ENCODE measurements at regions not wholly inside any gene's neighbourhood (a gene's known extent, or its start where the extent isn't known, plus 50 kb on each side); places are given as distances from the start of the nearest gene placed in this dataset.

DNA sequence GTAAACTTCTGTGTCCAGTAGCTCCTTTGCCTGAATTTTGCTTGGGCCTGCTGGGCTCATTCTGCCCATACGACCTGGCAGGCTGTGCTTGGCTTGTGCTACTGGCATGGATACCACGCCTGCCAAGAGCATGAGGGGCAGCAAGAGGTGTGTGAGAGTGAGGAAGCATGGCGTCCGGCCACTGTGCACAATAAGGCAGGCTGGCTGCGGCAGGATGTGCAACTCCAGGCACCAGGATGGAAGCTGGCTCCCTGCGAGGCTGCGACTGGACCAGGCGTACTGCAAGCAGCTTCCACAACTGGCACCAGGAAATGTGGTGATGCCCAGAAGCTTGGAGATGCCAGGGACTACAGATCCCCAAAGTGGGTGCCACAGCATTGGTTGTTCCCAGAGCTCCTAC, 709.3 kb downstream of the PCDH18 start:
- no peak for TF ChIP-seq CTCF (conservative IDR thresholded peaks at IDR 0.05; ENCODE audit: low read depth, low read length)
- TF ChIP-seq, protein P1, sequence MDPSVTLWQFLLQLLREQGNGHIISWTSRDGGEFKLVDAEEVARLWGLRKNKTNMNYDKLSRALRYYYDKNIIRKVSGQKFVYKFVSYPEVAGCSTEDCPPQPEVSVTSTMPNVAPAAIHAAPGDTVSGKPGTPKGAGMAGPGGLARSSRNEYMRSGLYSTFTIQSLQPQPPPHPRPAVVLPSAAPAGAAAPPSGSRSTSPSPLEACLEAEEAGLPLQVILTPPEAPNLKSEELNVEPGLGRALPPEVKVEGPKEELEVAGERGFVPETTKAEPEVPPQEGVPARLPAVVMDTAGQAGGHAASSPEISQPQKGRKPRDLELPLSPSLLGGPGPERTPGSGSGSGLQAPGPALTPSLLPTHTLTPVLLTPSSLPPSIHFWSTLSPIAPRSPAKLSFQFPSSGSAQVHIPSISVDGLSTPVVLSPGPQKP (IDR thresholded peaks at IDR 0.05; ENCODE audit: borderline replicate concordance, low read depth, low read length): no peak

All from IMR-90 (cell line).